ENCODE measurements at regions not wholly inside any gene's neighbourhood (a gene's known extent, or its start where the extent isn't known, plus 50 kb on each side); places are given as distances from the start of the nearest gene placed in this dataset.

- ChIA-PET CTCF (interaction anchor here (1.4 kb wide), 1 partner anchor 9 kb away, joined by 5 read pairs; no protein-coding TSS in a partner anchor), POLR2A (interaction anchor here (1.3 kb wide), 1 partner anchor 9 kb away, joined by 9 read pairs; no protein-coding TSS in a partner anchor)
- no peak for DNase-seq (ENCODE audit: unreplicated experiment)
- no TSS peak for BruUV-seq (replicated peaks)
- intact Hi-C loops (cut with micrococcal nuclease): no loop called here
- Mint-ChIP-seq H3K27ac (ENCODE audit: low read depth, unreplicated experiment) (no peak overlapping the region), H3K9me3 (ENCODE audit: unreplicated experiment) (no peaks in the 10 kb centered on the region), H3K4me1 (ENCODE audit: insufficient read depth, unreplicated experiment) (no peaks in the 10 kb centered on the region), H3K36me3 (ENCODE audit: insufficient read depth, unreplicated experiment) (no peaks in the 10 kb centered on the region), H3K4me3 (ENCODE audit: unreplicated experiment) (no peak overlapping the region), H3K27me3 (ENCODE audit: insufficient read depth, unreplicated experiment) (no peaks in the 10 kb centered on the region)
- no peak for TF ChIP-seq CTCF (IDR thresholded peaks at IDR 0.05; ENCODE audit: unreplicated experiment)
These were observed 334.9 kb upstream of the PRICKLE1 start for GRCh38 chr12:42924482-42924881.

GRCh38 chr12:42923583-42923982 is 334.0 kb upstream of the PRICKLE1 start:
- Mint-ChIP-seq H3K27ac (ENCODE audit: low read depth, unreplicated experiment) (no peak overlapping the region), H3K4me1 (ENCODE audit: insufficient read depth, unreplicated experiment) (no peaks in the 10 kb centered on the region), H3K9me3 (ENCODE audit: unreplicated experiment) (no peaks in the 10 kb centered on the region), H3K27me3 (ENCODE audit: insufficient read depth, unreplicated experiment) (no peaks in the 10 kb centered on the region), H3K36me3 (ENCODE audit: insufficient read depth, unreplicated experiment) (no peaks in the 10 kb centered on the region), H3K4me3 (ENCODE audit: unreplicated experiment) (no peak overlapping the region)
- no peak for DNase-seq (ENCODE audit: unreplicated experiment)
- CTCF ChIA-PET: interaction anchor here (0.6 to 1.4 kb wide), 2 partner anchors 10 to 76 kb away, joined by 3 to 5 read pairs; no protein-coding TSS in a partner anchor
- no TSS peak for BruUV-seq (replicated peaks)
- TF ChIP-seq CTCF (IDR thresholded peaks at IDR 0.05; ENCODE audit: unreplicated experiment): no peak
- intact Hi-C loops (cut with micrococcal nuclease): no loop called here
- POLR2A ChIA-PET: interaction anchor here (1.3 kb wide), 1 partner anchor 10 kb away, joined by 9 read pairs; no protein-coding TSS in a partner anchor

- no peaks in the 10 kb centered on the region for H3K9me3 Mint-ChIP-seq (ENCODE audit: unreplicated experiment)
- no peaks in the 10 kb centered on the region for H3K36me3 Mint-ChIP-seq (ENCODE audit: insufficient read depth, unreplicated experiment)
- no peaks in the 10 kb centered on the region for H3K4me1 Mint-ChIP-seq (ENCODE audit: insufficient read depth, unreplicated experiment)
- no peak for DNase-seq (ENCODE audit: unreplicated experiment)
- ChIA-PET POLR2A (interaction anchor here (1.3 kb wide), 1 partner anchor 10 kb away, joined by 9 read pairs; no protein-coding TSS in a partner anchor), CTCF (interaction anchor here (0.6 kb wide), 1 partner anchor 162 kb away, joined by 4 read pairs; no protein-coding TSS in a partner anchor)
- H3K27ac Mint-ChIP-seq (ENCODE audit: low read depth, unreplicated experiment): no peak overlapping the region
- H3K4me3 Mint-ChIP-seq (ENCODE audit: unreplicated experiment): no peak overlapping the region
- no peak for TF ChIP-seq CTCF (IDR thresholded peaks at IDR 0.05; ENCODE audit: unreplicated experiment)
- intact Hi-C loops (cut with micrococcal nuclease): no loop called here
- no TSS peak for BruUV-seq (replicated peaks)
- no peaks in the 10 kb centered on the region for H3K27me3 Mint-ChIP-seq (ENCODE audit: insufficient read depth, unreplicated experiment)
These were observed 333.6 kb upstream of the PRICKLE1 start for GRCh38 chr12:42923156-42923555.

- no peak overlapping the region for H3K4me3 Mint-ChIP-seq (ENCODE audit: unreplicated experiment)
- intact Hi-C loops (cut with micrococcal nuclease): no loop called here
- BruUV-seq (replicated peaks): no TSS peak
- H3K4me1 Mint-ChIP-seq (ENCODE audit: insufficient read depth, unreplicated experiment): no peaks in the 10 kb centered on the region
- no peaks in the 10 kb centered on the region for H3K9me3 Mint-ChIP-seq (ENCODE audit: unreplicated experiment)
- TF ChIP-seq CTCF (IDR thresholded peaks at IDR 0.05; ENCODE audit: unreplicated experiment): no peak
- no peaks in the 10 kb centered on the region for H3K36me3 Mint-ChIP-seq (ENCODE audit: insufficient read depth, unreplicated experiment)
- POLR2A ChIA-PET: no interaction called here
- CTCF ChIA-PET: no interaction called here
- DNase-seq (ENCODE audit: unreplicated experiment): no peak
- H3K27ac Mint-ChIP-seq (ENCODE audit: low read depth, unreplicated experiment): no peak overlapping the region
- no peaks in the 10 kb centered on the region for H3K27me3 Mint-ChIP-seq (ENCODE audit: insufficient read depth, unreplicated experiment)
These were observed 332.9 kb upstream of the PRICKLE1 start for GRCh38 chr12:42922505-42922850.
